ENCODE measurements at regions not wholly inside any gene's neighbourhood (a gene's known extent, or its start where the extent isn't known, plus 50 kb on each side); places are given as distances from the start of the nearest gene placed in this dataset.

DNA sequence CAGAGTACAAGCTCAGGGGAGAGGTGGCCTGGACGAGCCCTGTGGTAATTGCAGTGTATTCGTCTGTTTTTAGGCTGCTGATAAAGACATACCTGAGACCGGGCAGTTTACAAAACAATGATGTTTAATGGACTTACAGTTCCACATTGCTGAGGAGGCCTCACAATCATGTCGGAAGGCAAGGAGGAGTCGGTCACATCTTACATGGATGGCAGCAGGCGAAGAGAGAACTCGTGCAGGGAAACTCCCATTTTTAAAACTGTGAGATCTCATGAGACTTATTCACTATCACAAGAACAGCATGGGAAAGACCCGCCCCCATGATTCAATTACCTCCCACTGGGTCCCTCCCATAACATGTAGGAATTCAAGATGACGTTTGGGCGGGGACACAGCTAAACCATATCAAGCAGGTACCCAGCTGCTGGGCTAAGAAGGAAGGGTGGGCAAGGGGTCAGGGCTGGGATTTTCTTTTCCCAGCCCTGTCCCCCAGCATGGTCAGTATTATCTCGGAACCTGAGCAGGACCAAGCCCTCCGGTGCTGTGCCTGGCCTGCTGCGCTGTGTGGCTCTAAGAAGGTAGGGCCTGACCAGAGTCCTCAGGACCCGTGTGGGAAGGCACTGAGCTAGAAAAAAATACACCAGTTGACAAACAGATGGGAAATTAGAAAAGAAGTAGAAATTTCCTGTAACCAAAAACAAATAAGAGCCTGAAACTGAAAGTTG is 78.6 kb upstream of the SH3BP4 start:
- TF ChIP-seq, protein P1, sequence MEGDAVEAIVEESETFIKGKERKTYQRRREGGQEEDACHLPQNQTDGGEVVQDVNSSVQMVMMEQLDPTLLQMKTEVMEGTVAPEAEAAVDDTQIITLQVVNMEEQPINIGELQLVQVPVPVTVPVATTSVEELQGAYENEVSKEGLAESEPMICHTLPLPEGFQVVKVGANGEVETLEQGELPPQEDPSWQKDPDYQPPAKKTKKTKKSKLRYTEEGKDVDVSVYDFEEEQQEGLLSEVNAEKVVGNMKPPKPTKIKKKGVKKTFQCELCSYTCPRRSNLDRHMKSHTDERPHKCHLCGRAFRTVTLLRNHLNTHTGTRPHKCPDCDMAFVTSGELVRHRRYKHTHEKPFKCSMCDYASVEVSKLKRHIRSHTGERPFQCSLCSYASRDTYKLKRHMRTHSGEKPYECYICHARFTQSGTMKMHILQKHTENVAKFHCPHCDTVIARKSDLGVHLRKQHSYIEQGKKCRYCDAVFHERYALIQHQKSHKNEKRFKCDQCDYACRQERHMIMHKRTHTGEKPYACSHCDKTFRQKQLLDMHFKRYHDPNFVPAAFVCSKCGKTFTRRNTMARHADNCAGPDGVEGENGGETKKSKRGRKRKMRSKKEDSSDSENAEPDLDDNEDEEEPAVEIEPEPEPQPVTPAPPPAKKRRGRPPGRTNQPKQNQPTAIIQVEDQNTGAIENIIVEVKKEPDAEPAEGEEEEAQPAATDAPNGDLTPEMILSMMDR (IDR thresholded peaks at IDR 0.05 in 4 of 5, conservative IDR thresholded peaks at IDR 0.05 in 1 of 5): no peak
- TF ChIP-seq POLR2A (IDR thresholded peaks at IDR 0.05): no peak
